GM12892 (cell line): ENCODE measurements at regions not wholly inside any gene's neighbourhood (a gene's known extent, or its start where the extent isn't known, plus 50 kb on each side); places are given as distances from the start of the nearest gene placed in this dataset.

ENCODE experiments used
- POLR2A ChIP-seq: IDR thresholded peaks from 2 replicates; pipeline ENCODE4 v1.6.1; 2011; ENCODE audit warnings: low read depth, low read length, control low read depth
- POLR2AphosphoS5 ChIP-seq: IDR thresholded peaks from 2 replicates; pipeline ENCODE4 v1.6.1; 2011; ENCODE audit warnings: low read depth, low read length, control low read depth
- TAF1 ChIP-seq: IDR thresholded peaks from 2 replicates; pipeline ENCODE4 v1.6.1; 2011; ENCODE audit warnings: low read depth, mild to moderate bottlenecking, control low read depth, low read length, borderline replicate concordance

DNA sequence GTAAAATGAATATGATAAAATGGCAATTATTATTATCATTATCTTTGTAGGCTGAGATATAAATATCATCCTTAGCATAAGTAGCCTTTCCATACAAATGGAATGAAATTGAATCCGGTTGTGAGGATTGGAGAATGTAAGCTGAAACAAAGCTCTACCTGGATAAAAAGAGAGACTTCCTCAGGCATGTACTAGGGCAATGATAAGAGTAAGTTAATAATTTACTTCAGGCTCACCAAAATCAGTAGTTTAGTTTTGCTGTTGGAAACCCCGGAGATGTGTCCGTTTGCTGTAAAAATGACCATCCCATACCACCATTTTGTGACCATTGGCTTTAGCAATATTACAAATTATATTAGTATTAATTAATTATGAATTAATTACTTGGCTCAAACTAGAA lies 96.3 kb downstream of the C12orf75 start:
- TF ChIP-seq POLR2A: no peak
- TF ChIP-seq POLR2AphosphoS5: no peak
- TF ChIP-seq TAF1: no peak
